ENCODE measurements at regions not wholly inside any gene's neighbourhood (a gene's known extent, or its start where the extent isn't known, plus 50 kb on each side); places are given as distances from the start of the nearest gene placed in this dataset.
"Not testable (repeated sequence)": the region's sequence is repeated elsewhere in the genome, so short reads cannot be mapped to it uniquely, and the experiment has no call there.

DNA sequence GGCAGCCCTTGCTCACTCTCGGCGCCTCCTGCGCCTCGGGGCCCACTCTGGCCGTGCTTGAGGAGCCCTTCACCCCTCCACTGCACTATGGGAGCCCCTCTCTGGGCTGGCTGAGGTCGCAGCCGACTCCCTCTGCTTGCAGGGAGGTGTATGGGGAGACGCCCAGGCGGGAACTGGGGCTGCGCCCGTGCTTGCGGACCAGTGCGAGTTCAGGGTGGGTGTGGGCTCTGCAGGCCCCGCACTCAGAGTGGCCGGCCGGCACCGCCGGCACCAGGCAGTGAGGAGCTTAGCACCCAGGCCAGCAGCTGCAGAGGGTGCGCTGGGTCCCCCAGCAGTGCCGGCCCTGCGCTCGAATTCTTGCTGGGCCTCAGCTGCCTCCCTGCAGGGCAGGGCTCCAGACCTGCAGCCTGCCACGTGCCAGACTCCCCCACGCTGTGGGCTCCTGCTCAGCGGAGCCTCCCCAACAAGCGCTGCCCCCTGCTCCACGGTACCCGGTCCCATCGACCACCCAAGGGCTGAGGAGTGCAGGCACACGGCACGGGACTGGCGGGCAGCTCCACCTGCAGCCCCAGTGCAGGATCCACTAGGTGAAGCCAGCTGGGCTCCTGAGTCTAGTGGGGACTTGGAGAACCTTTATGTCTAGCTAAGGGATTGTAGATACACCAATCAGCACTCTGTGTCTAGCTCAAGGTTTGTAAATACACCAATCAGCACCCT lies 54.0 kb upstream of the WWC2 start:
- H3K4me3 Mint-ChIP-seq; H3K27ac Mint-ChIP-seq; H3K4me1 Mint-ChIP-seq; H3K27me3 Mint-ChIP-seq; ATAC-seq; H3K9me3 Mint-ChIP-seq; DNase-seq; H3K36me3 Mint-ChIP-seq (ENCODE audit: low read depth): not testable (repeated sequence)

DNA sequence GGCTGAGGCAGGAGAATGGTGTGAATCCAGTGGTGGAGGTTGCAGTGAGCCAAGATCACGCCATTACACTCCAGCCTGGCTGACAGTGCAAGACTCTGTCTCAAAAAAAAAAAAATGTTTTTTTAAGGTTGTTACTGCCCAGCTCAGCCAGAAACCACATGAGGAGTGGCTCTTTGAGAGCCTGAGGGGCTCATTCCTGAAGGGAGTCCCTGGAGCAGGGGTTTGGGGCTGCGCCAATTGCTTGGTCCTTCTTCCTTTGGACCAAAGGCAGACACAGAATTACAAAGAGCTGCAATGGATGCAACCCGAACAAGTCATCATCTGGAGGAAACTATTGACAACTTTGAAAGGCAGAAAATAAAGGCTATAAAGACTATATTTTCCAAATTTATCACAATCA lies 60.6 kb upstream of the WWC2 start:
- Mint-ChIP-seq H3K27ac (no peak overlapping the region), H3K4me1 (no peaks in the 10 kb centered on the region), H3K4me3 (no peak overlapping the region), H3K9me3 (no peaks in the 10 kb centered on the region), H3K36me3 (ENCODE audit: low read depth) (no peaks in the 10 kb centered on the region), H3K27me3 (no peaks in the 10 kb centered on the region)
- ATAC-seq: no peak
- no peak for DNase-seq

DNA sequence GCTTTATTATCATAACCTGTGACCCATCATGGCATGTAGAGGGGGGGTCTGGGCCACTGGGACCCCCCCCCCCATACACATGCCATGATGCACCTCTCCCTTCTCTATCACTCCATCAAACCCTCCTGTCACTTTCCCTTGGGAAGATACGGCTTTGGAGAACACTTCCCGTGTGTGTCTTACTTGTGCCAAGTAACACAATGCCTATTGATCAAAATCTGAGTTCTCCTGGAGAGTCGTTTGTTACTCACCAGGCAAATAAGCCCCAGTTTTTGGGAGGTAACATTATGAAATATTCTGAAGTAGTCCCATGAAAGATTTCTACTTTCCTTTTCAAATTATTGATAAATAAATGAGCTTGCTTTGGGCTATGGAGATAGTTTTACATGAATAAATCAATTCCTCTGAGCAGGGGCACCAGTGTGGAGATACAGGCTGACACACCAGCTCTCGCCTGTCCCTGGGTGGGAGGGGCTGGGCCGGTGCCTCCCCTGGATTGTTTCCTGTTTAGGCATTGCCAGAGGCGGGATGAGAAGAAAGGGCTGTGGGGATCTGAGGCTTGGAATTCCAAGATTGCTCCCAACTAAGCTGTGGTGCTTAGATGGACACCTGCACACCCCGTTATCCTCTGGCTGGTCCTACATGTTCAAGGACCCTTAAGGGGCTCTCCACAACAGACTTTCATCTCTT lies 63.2 kb upstream of the WWC2 start:
- no peak for DNase-seq
- H3K4me3 Mint-ChIP-seq: no peak overlapping the region
- no peak overlapping the region for H3K27ac Mint-ChIP-seq
- H3K27me3 Mint-ChIP-seq: no peaks in the 10 kb centered on the region
- H3K4me1 Mint-ChIP-seq: no peaks in the 10 kb centered on the region
- ATAC-seq: no peak
- no peaks in the 10 kb centered on the region for H3K9me3 Mint-ChIP-seq
- H3K36me3 Mint-ChIP-seq (ENCODE audit: low read depth): no peaks in the 10 kb centered on the region

DNA sequence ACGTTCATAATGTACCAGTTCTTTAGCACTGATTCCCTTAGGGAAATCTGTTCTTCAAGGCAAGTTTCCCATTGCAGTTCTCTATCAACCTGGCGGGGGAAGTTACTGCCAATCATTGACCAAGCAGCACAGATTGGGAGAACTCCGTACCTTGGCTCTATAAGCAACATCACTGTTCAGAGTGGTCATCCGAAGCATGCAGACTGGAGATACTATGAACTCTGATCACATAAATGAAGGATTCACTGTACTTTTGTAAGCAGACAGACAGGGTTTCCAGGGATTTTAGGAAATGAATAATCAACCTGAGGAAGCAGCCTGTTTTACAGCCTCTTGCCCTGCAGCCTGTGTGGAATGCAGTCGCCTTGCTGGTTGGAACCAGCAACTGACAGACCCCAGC lies 63.8 kb upstream of the WWC2 start:
- Mint-ChIP-seq H3K36me3 (ENCODE audit: low read depth) (no peaks in the 10 kb centered on the region), H3K27me3 (no peaks in the 10 kb centered on the region), H3K9me3 (no peaks in the 10 kb centered on the region), H3K27ac (no peak overlapping the region), H3K4me3 (no peak overlapping the region), H3K4me1 (no peaks in the 10 kb centered on the region)
- no peak for DNase-seq
- ATAC-seq: no peak

DNA sequence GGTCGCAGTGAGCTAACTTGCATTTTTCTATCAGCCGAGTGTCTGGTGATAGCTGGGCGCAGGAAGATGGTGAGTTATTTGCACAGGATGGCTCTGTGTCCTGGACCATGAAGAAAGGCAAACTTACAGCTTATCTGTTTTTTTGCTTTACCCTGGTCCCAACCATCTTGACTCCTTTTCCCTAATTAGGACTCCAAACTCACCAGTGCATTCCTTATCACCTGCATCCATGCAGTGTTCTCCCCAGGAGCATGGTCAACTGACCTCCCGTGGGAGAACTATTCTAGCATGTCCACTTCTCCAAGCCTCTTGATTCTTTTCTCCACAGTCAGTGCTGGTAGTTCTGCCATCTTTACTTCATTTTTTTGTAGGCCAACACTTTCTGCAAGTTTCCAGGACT lies 68.2 kb upstream of the WWC2 start:
- peaks cover 2% of the 10 kb centered on the region for H3K27me3 Mint-ChIP-seq
- no peak overlapping the region for H3K4me3 Mint-ChIP-seq
- no peak for ATAC-seq
- H3K36me3 Mint-ChIP-seq (ENCODE audit: low read depth): no peaks in the 10 kb centered on the region
- H3K9me3 Mint-ChIP-seq: no peaks in the 10 kb centered on the region
- no peak for DNase-seq
- no peak overlapping the region for H3K27ac Mint-ChIP-seq
- no peaks in the 10 kb centered on the region for H3K4me1 Mint-ChIP-seq

DNA sequence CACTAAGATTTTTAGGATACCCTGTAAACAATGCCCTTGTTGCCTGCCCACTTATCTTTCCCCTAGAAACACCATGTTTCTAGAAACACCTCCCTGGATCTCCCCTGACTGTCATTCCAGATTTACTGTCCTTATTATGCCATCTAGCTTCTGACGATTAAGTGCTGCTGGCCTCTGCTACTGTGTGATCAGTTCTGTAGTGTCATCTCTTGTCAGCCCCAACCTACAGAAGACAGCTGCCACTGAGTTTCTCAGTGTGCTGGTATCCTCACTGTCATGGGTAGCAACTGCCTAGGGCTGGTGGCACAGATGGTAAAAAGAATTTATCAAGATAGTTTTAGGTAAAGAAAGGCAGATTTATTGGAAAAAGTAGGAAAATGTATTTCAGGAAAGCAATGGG lies 68.7 kb upstream of the WWC2 start:
- H3K9me3 Mint-ChIP-seq: no peaks in the 10 kb centered on the region

DNA sequence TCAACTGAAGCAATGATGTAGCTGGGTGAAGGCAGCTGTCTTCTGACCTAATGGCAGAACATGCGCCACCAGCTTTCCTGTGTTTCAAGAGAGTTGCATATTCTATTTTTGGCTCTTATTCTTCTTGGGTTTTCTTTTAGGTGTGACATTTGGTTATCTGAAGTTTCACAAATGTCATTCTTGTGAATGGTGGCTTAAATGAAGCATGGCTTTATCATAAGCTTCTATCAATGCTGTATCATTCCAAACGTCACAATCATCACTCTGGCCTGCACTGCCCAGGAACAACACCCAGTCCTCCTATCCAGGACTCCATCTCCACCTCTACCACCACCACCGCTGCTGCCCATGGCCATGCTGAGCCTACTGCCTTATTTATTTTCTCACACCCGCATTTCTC lies 69.7 kb upstream of the WWC2 start:
- Mint-ChIP-seq H3K4me3 (no peak overlapping the region), H3K9me3 (no peaks in the 10 kb centered on the region), H3K27ac (no peak overlapping the region), H3K36me3 (ENCODE audit: low read depth) (no peaks in the 10 kb centered on the region), H3K4me1 (no peaks in the 10 kb centered on the region), H3K27me3 (peaks cover 2% of the 10 kb centered on the region)
- ATAC-seq (no peak), DNase-seq (no peak)

More for the DNA sequence above, 68.7 kb upstream of the WWC2 start:
- ATAC-seq (no peak), DNase-seq (no peak)
- H3K27me3 Mint-ChIP-seq: peaks cover 2% of the 10 kb centered on the region
- no peaks in the 10 kb centered on the region for H3K4me1 Mint-ChIP-seq
- no peak overlapping the region for H3K27ac Mint-ChIP-seq
- H3K36me3 Mint-ChIP-seq (ENCODE audit: low read depth): no peaks in the 10 kb centered on the region
- no peak overlapping the region for H3K4me3 Mint-ChIP-seq

DNA sequence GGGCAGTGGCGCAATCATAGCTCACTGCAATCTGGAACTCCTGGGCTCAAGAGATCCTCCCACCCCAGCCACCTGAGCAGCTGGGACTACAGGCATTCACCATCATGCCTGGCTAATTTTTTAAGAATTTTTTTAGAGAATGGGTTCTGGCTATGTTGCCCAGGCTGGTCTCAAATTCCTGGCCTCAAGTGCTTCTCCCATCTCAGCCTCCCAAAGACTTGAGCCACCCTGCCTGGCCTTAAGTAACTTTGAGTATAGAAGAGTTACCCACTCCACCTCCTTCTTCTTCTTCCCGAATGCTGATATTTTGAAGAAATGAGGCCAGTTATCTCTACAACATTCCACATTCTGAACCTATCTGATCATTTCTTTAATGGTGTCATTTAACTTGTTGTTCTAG lies 72.4 kb upstream of the WWC2 start:
- peaks cover 4% of the 10 kb centered on the region for H3K27me3 Mint-ChIP-seq
- H3K36me3 Mint-ChIP-seq (ENCODE audit: low read depth): no peaks in the 10 kb centered on the region
- H3K4me1 Mint-ChIP-seq: no peaks in the 10 kb centered on the region
- ATAC-seq: no peak
- no peak overlapping the region for H3K27ac Mint-ChIP-seq
- no peak overlapping the region for H3K4me3 Mint-ChIP-seq
- no peak for DNase-seq
- H3K9me3 Mint-ChIP-seq: no peaks in the 10 kb centered on the region

DNA sequence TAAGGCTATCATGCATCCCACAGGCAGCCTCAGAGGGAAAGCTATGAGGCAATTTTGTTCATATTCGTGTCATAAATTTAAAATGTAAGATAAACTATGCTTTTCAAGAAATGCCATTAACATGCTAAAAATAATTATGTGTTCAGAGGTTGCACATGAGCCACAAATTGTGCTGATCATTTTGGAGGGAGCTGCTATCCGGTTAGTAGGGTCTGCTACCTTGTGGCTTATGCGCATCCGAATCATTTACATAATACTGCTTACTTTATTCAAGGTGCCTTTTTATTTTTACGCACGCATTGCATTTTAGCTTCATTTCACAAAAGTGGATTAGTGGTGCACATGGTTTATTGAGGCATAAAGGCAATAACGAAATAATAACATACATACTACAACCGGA lies 76.4 kb upstream of the WWC2 start:
- Mint-ChIP-seq H3K9me3 (no peaks in the 10 kb centered on the region), H3K4me3 (no peak overlapping the region), H3K27me3 (peaks cover 3% of the 10 kb centered on the region), H3K4me1 (no peaks in the 10 kb centered on the region), H3K36me3 (ENCODE audit: low read depth) (no peaks in the 10 kb centered on the region), H3K27ac (no peak overlapping the region)
- ATAC-seq (no peak), DNase-seq (no peak)

DNA sequence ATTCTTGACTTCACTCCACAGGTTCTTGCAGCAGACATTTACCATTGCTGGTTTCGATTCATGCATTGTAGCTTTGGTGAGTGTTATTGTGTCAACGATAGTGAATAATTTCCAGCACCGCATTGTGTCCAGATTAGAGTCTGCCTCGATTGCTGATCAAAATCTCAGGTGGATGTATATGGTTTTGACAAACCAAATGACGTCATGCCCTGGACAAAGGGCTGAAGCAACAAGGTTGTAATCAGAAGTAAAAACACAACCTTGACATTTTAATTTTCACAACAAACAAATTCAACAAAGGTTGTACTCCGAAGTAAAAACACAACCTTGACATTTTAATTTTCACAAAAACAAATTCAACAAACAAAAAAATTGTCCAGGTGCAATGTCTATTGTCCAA lies 81.1 kb upstream of the WWC2 start:
- H3K27me3 Mint-ChIP-seq: peaks cover 5% of the 10 kb centered on the region
- H3K36me3 Mint-ChIP-seq (ENCODE audit: low read depth): no peaks in the 10 kb centered on the region
- H3K4me1 Mint-ChIP-seq: no peaks in the 10 kb centered on the region
- no peak for DNase-seq
- no peak overlapping the region for H3K4me3 Mint-ChIP-seq
- H3K9me3 Mint-ChIP-seq: no peaks in the 10 kb centered on the region
- H3K27ac Mint-ChIP-seq: no peak overlapping the region
- ATAC-seq: no peak

DNA sequence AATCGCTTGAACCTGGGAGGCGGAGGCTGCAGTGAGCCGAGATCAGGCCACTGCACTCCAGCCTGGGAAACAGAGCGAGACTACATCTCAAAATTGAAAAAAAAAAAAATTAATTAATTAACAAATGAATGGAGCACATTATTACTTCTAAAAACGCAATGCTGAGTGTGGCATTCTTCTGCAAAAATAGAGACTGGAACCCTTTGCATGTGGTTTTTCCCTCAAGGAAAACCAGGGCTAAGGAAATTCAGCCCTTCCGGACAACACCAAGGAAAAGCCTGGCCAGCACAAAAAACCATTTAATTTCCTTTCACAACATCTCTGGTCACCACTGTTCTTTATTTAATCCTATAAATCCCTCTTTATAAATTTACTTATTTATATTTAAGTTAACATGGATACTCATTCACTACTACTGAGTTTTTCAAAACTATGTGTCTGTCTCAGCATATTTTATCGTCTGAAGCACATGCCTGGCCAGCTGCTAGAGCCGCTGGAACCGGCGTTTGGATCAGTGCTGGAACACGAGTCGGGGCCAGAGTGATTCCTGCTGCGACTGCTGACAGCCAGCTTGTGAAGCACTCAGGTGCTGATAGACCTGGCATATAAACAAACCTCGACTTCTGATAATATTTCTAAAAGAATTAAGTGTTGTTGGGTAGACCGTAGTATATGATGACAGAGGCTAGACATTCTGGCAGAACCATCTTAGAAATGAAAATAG lies 84.5 kb upstream of the WWC2 start:
- H3K27ac Mint-ChIP-seq: no peak overlapping the region
- peaks cover 5% of the 10 kb centered on the region for H3K27me3 Mint-ChIP-seq
- no peak for DNase-seq
- no peaks in the 10 kb centered on the region for H3K36me3 Mint-ChIP-seq (ENCODE audit: low read depth)
- H3K9me3 Mint-ChIP-seq: no peaks in the 10 kb centered on the region
- no peaks in the 10 kb centered on the region for H3K4me1 Mint-ChIP-seq
- no peak overlapping the region for H3K4me3 Mint-ChIP-seq
- no peak for ATAC-seq

DNA sequence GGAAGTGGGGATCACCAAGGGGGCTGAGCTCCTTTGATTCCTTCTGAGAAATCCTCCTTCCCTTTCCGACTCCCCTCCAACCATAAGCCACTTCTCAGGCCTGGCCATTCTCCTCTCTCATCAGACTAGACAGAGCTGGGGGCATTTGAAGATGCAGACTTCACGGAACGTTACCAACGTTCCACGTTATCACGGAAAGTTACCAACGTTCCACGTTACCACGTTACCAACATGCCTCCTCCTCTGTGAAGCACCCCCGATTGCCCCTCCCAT lies 85.4 kb upstream of the WWC2 start:
- H3K27ac Mint-ChIP-seq: no peak overlapping the region
- H3K9me3 Mint-ChIP-seq: no peaks in the 10 kb centered on the region
- no peaks in the 10 kb centered on the region for H3K36me3 Mint-ChIP-seq (ENCODE audit: low read depth)
- DNase-seq (no peak), ATAC-seq (no peak)
- no peak overlapping the region for H3K4me3 Mint-ChIP-seq
- H3K4me1 Mint-ChIP-seq: no peaks in the 10 kb centered on the region
- H3K27me3 Mint-ChIP-seq: peaks cover 5% of the 10 kb centered on the region

DNA sequence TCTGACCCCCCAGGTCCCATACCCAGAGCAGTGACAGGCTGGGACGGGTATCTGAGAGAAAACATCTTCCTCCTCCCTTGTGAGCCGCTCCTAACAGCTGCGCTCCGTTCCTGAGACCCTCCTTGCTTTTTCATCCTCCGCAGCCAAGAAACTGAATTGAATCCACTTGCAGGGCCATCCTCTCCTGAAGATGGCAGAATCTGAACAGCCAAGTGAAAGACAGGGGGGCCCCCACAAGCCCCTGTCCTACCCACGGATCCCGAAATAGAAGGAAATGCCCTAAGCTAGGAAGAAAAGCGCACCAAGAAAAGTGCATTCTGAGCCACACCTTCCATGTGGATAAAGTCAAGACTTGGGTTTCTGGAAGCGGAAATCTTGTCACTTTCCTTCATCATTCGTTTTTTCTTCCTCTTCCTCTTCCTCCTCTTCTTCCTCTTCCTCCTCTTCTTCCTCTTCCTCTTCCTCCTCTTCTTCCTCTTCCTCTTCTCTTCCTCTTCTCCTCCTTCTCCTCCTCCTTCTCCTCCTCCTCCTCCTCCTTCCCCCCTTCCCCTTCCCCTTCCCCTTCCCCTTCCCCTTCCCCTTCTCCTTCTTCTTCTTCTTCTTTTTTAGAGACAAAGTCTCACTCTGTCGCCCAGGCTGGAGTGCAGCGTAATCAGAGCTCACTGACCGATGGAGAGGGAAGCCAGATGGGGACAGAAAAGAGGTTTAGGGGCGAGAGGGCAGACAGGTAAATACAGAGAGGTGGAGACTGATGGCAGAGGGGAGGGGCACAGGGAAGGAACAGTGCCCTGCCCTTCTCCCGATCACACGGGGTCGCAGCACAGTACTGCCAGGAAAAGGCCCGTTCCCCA lies 86.0 kb upstream of the WWC2 start:
- Mint-ChIP-seq H3K27ac (no peak overlapping the region), H3K4me1 (no peaks in the 10 kb centered on the region), H3K36me3 (ENCODE audit: low read depth) (no peaks in the 10 kb centered on the region), H3K27me3 (peaks cover 5% of the 10 kb centered on the region), H3K4me3 (no peak overlapping the region), H3K9me3 (no peaks in the 10 kb centered on the region)
- ATAC-seq (no peak), DNase-seq (no peak)

DNA sequence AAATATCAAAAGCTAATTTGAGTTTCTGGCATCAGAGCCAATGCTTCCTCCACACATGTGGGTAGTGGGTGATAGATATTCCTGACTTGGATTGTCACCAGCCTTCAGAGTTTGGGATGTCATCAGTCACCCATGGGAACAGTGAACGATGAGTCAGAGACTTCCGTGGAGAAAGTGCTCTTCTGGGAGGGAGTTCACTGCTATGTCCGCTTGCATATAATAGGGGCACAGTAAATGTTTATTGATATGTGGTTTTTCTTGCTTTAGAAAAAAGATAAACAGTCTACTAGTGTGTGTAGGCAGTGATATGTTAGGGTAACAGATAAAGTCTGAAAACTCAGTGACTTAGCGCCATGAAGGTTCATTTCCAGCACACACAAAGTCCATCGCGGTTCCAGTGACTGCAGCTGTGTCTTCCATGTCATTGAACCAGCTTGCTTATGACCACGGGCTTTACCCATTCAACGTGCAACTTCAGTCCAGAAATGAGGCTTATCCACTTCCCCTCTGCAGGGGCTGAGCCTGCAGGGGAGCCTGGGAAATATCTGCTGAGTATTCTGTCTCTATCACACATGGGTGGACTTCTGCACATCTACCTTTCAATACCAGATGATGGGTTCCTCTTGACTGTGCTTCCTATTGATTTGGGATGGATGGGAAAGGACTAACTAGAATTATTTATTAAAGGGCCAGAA lies 87.7 kb upstream of the WWC2 start:
- no peak for ATAC-seq
- Mint-ChIP-seq H3K36me3 (ENCODE audit: low read depth) (no peaks in the 10 kb centered on the region), H3K27me3 (peaks cover 3% of the 10 kb centered on the region), H3K4me3 (no peak overlapping the region), H3K4me1 (no peaks in the 10 kb centered on the region), H3K9me3 (no peaks in the 10 kb centered on the region), H3K27ac (no peak overlapping the region)
- no peak for DNase-seq
